GM23338 (cell line): ENCODE measurements at regions not wholly inside any gene's neighbourhood (a gene's known extent, or its start where the extent isn't known, plus 50 kb on each side); places are given as distances from the start of the nearest gene placed in this dataset.
A peak's percentile ranks its signal among the peaks of the same experiment; 100 is the strongest.

Source experiments
- ATAC-seq: fragments of 200-7000 bp; cut with Tn5 transposase; 3 replicates; pipeline ENCODE4 v1.9.1; 2020
- DNase-seq: peaks from one replicate; pipeline ENCODE4 v3.0.0-alpha.2; 2015; ENCODE audit warnings: low spot score
- H2AFZ ChIP-seq: fragments of 200-600 bp; sonication (generic); 2 replicates; pipeline ENCODE4 v1.8.0; 2016; ENCODE audit warnings: antibody characterized with exemption, mild to moderate bottlenecking, moderate library complexity
- H3F3A ChIP-seq: fragments of 200-600 bp; sonication (generic); replicated peaks from 2 replicates; pipeline ENCODE4 v1.8.0; 2017; ENCODE audit warnings: antibody characterized with exemption, mixed run types, low read depth
- H3K27ac ChIP-seq: fragments of 200-600 bp; sonication (generic); 2 replicates; pipeline ENCODE4 v1.6.1; 2016; ENCODE audit warnings: low read depth
- H3K27me3 ChIP-seq: fragments of 200-600 bp; sonication (generic); 2 replicates; pipeline ENCODE4 v1.8.0; 2016; ENCODE audit warnings: mild to moderate bottlenecking, mixed run types, moderate library complexity; ENCODE audit not compliant: insufficient read depth
- H3K36me3 ChIP-seq: fragments of 200-600 bp; sonication (generic); 2 replicates; pipeline ENCODE4 v1.8.0; 2016; ENCODE audit warnings: mild to moderate bottlenecking; ENCODE audit not compliant: insufficient read depth
- H3K4me1 ChIP-seq: fragments of 200-600 bp; sonication (generic); 2 replicates; pipeline ENCODE4 v1.8.0; 2016; ENCODE audit warnings: mild to moderate bottlenecking, moderate library complexity; ENCODE audit not compliant: insufficient read depth
- H3K4me2 ChIP-seq: fragments of 200-600 bp; sonication (generic); 2 replicates; pipeline ENCODE4 v1.7.1; 2017; ENCODE audit warnings: mixed run types
- H3K4me3 ChIP-seq: fragments of 200-600 bp; sonication (generic); 2 replicates; pipeline ENCODE4 v1.6.1; 2016; ENCODE audit warnings: mixed run types
- H3K79me2 ChIP-seq: fragments of 200-600 bp; sonication (generic); replicated peaks from 2 replicates; pipeline ENCODE4 v1.8.0; 2017; ENCODE audit warnings: mild to moderate bottlenecking; ENCODE audit not compliant: insufficient read depth
- H3K9me2 ChIP-seq: fragments of 200-600 bp; sonication (generic); 2 replicates; pipeline ENCODE4 v1.8.0; 2017; ENCODE audit not compliant: insufficient read depth
- H4K20me1 ChIP-seq: fragments of 200-600 bp; sonication (generic); replicated peaks from 2 replicates; pipeline ENCODE4 v1.8.0; 2017; ENCODE audit warnings: mild to moderate bottlenecking; ENCODE audit not compliant: insufficient read depth
- H3K27ac Mint-ChIP-seq: 2 replicates; pipeline ENCODE4 v1.8.0; 2020; ENCODE audit warnings: inconsistent platforms, mild to moderate bottlenecking, moderate library complexity, mixed read lengths
- H3K27me3 Mint-ChIP-seq: 3 replicates; pipeline ENCODE4 v1.8.0; 2022; ENCODE audit warnings: low read depth, mild to moderate bottlenecking, moderate library complexity, mixed read lengths, inconsistent platforms; ENCODE audit not compliant: insufficient read depth, poor library complexity
- H3K36me3 Mint-ChIP-seq: 3 replicates; pipeline ENCODE4 v1.8.0; 2021; ENCODE audit warnings: low read depth, mild to moderate bottlenecking, inconsistent platforms, moderate library complexity, mixed read lengths
- H3K4me1 Mint-ChIP-seq: 3 replicates; pipeline ENCODE4 v1.8.0; 2020; ENCODE audit warnings: mild to moderate bottlenecking, inconsistent platforms, mixed read lengths
- H3K4me3 Mint-ChIP-seq: 3 replicates; pipeline ENCODE4 v1.8.0; 2021; ENCODE audit warnings: moderate library complexity, mild to moderate bottlenecking, inconsistent platforms, mixed read lengths
- H3K9me3 Mint-ChIP-seq: 3 replicates; pipeline ENCODE4 v1.8.0; 2020; ENCODE audit warnings: moderate library complexity, mild to moderate bottlenecking, inconsistent platforms, mixed read lengths
- EZH2 ChIP-seq: fragments of 200-600 bp; sonication (generic); IDR thresholded peaks from one replicate; pipeline ENCODE4 v1.8.0; 2017; ENCODE audit warnings: antibody characterized with exemption, mild to moderate bottlenecking, low read depth; ENCODE audit not compliant: unreplicated experiment
- JUNB ChIP-seq: IDR thresholded peaks from one replicate; pipeline ENCODE4 v1.6.1; 2016; ENCODE audit warnings: antibody characterized with exemption; ENCODE audit not compliant: unreplicated experiment
- STAT1 ChIP-seq: IDR thresholded peaks from one replicate; pipeline ENCODE4 v1.6.1; 2016; ENCODE audit warnings: antibody characterized with exemption; ENCODE audit not compliant: unreplicated experiment
- ZNF331 ChIP-seq: fragments of 250-450 bp; sonication (Bioruptor Pico); IDR thresholded peaks from 2 replicates; pipeline ENCODE4 v1.5.0; 2020; ENCODE audit warnings: low read depth, mild to moderate bottlenecking, moderate library complexity
- TF ChIP-seq, protein P1 (sequence below): IDR thresholded peaks from 2 replicates; pipeline ENCODE4 v1.6.1; 2016; ENCODE audit warnings: antibody characterized with exemption
- TF ChIP-seq, protein P2 (sequence below): fragments of 250-450 bp; sonication (Bioruptor Pico); IDR thresholded peaks from 2 replicates; pipeline ENCODE4 v1.5.0; 2020; ENCODE audit warnings: mild to moderate bottlenecking, moderate library complexity
- TF ChIP-seq, protein P3 (sequence below): IDR thresholded peaks from one replicate; pipeline ENCODE4 v1.6.1; 2018; ENCODE audit warnings: antibody characterized with exemption; ENCODE audit not compliant: unreplicated experiment

DNA sequence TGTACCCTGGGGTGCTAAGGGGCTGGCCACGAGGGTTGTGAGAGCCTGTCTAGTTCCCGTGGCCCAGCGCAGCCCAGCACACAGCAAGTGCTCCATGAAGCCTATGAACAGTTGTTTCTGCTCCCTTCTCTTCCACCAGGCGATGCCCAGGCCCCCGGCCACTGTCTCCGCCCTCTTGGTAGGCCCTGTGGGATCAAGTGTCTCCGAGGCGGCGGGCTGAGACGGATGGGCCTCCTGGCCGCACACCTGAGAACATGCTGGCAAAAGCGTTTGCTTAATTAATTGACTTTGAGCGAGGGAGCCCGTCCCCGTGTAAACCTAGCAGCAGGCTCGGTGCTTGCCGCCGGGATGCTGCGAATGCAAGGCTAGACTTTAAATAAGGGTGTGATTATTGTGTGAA, 129.7 kb upstream of the GSE1 start:
- DNase-seq (no peak), ATAC-seq (peak; percentile 19; the same call in 2 of the 3 replicates)
- Mint-ChIP-seq H3K27me3 (peaks cover 9% of the 10 kb centered on the region), H3K4me3 (no peak overlapping the region), H3K9me3 (no peaks in the 10 kb centered on the region), H3K36me3 (no peaks in the 10 kb centered on the region), H3K4me1 (peaks cover 12% of the 10 kb centered on the region; the same call in 2 of the 3 replicates), H3K27ac (no peak overlapping the region)
- no peak for TF ChIP-seq JUNB
- Histone ChIP-seq H4K20me1 (no peaks in the 10 kb centered on the region; the same call in 1 of the 2 replicates), H3K4me2 (no peak overlapping the region), H3F3A (no peaks in the 10 kb centered on the region), H3K4me1 (no peaks in the 10 kb centered on the region), H3K27me3 (no peaks in the 10 kb centered on the region), H3K4me3 (no peak overlapping the region), H3K79me2 (no peaks in the 10 kb centered on the region), H3K36me3 (no peaks in the 10 kb centered on the region), H3K27ac (no peak overlapping the region), H3K9me2 (no peaks in the 10 kb centered on the region), H2AFZ (no peak overlapping the region)

DNA sequence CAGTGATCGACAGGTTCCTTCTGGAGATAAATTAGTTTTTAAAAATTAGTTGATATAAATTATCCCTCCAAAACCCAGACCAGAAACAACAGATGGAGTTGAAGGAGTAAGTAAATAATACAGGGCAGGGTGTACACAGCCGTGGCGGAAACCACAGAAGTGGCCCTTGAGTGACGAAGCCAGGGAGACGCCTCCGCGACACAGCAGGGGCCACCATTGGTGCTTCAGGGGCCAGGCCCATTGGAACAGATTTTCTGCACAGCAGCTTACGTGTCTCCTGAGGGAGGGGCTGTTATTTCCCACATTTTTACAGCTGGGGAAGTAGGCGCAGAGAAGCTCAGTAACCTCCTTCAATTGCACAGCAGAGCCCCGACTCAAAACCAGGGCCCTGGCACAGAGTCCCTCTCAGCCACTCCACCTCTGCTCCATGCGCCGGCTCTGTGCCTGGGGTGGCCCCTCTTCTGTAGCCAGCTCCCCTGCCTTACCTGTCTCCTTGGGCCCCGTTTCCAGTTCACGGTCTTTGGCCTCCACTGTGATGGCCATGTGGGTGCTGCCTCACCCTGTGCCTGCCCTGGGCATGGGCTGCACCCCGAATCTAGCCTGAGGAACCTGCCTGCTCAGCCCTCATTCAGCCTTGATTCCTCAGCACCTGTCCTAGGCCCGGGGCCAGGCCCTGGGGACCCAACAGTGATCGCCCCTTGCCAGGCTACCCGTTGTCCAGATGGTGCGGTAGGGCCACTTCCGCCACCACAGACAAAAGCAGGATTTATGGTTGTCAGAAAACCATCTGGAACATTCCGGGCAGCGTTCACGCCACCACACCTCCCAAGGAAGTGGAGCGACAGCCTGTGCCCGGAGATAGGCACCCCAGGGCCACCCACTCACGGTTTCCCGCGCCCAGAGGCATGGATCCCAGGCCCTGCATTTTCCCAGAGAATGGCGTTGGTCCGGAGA, 128.5 kb upstream of the GSE1 start:
- Mint-ChIP-seq H3K27me3 (peaks cover 9% of the 10 kb centered on the region), H3K4me3 (no peak overlapping the region), H3K36me3 (no peaks in the 10 kb centered on the region), H3K9me3 (no peaks in the 10 kb centered on the region), H3K4me1 (peaks cover 16% of the 10 kb centered on the region; the same call in 2 of the 3 replicates), H3K27ac (no peak overlapping the region)
- Histone ChIP-seq H3K27me3 (no peaks in the 10 kb centered on the region), H3K4me2 (no peak overlapping the region), H3K9me2 (no peaks in the 10 kb centered on the region), H4K20me1 (no peaks in the 10 kb centered on the region; the same call in 1 of the 2 replicates), H2AFZ (no peak overlapping the region), H3K4me1 (no peaks in the 10 kb centered on the region), H3K36me3 (no peaks in the 10 kb centered on the region), H3K27ac (no peak overlapping the region), H3K4me3 (no peak overlapping the region), H3F3A (no peaks in the 10 kb centered on the region), H3K79me2 (no peaks in the 10 kb centered on the region)
- ATAC-seq: no peak
- no peak for DNase-seq
- TF ChIP-seq, protein P1, sequence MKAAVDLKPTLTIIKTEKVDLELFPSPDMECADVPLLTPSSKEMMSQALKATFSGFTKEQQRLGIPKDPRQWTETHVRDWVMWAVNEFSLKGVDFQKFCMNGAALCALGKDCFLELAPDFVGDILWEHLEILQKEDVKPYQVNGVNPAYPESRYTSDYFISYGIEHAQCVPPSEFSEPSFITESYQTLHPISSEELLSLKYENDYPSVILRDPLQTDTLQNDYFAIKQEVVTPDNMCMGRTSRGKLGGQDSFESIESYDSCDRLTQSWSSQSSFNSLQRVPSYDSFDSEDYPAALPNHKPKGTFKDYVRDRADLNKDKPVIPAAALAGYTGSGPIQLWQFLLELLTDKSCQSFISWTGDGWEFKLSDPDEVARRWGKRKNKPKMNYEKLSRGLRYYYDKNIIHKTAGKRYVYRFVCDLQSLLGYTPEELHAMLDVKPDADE: no peak
- no peak for TF ChIP-seq STAT1
- TF ChIP-seq, protein P2, sequence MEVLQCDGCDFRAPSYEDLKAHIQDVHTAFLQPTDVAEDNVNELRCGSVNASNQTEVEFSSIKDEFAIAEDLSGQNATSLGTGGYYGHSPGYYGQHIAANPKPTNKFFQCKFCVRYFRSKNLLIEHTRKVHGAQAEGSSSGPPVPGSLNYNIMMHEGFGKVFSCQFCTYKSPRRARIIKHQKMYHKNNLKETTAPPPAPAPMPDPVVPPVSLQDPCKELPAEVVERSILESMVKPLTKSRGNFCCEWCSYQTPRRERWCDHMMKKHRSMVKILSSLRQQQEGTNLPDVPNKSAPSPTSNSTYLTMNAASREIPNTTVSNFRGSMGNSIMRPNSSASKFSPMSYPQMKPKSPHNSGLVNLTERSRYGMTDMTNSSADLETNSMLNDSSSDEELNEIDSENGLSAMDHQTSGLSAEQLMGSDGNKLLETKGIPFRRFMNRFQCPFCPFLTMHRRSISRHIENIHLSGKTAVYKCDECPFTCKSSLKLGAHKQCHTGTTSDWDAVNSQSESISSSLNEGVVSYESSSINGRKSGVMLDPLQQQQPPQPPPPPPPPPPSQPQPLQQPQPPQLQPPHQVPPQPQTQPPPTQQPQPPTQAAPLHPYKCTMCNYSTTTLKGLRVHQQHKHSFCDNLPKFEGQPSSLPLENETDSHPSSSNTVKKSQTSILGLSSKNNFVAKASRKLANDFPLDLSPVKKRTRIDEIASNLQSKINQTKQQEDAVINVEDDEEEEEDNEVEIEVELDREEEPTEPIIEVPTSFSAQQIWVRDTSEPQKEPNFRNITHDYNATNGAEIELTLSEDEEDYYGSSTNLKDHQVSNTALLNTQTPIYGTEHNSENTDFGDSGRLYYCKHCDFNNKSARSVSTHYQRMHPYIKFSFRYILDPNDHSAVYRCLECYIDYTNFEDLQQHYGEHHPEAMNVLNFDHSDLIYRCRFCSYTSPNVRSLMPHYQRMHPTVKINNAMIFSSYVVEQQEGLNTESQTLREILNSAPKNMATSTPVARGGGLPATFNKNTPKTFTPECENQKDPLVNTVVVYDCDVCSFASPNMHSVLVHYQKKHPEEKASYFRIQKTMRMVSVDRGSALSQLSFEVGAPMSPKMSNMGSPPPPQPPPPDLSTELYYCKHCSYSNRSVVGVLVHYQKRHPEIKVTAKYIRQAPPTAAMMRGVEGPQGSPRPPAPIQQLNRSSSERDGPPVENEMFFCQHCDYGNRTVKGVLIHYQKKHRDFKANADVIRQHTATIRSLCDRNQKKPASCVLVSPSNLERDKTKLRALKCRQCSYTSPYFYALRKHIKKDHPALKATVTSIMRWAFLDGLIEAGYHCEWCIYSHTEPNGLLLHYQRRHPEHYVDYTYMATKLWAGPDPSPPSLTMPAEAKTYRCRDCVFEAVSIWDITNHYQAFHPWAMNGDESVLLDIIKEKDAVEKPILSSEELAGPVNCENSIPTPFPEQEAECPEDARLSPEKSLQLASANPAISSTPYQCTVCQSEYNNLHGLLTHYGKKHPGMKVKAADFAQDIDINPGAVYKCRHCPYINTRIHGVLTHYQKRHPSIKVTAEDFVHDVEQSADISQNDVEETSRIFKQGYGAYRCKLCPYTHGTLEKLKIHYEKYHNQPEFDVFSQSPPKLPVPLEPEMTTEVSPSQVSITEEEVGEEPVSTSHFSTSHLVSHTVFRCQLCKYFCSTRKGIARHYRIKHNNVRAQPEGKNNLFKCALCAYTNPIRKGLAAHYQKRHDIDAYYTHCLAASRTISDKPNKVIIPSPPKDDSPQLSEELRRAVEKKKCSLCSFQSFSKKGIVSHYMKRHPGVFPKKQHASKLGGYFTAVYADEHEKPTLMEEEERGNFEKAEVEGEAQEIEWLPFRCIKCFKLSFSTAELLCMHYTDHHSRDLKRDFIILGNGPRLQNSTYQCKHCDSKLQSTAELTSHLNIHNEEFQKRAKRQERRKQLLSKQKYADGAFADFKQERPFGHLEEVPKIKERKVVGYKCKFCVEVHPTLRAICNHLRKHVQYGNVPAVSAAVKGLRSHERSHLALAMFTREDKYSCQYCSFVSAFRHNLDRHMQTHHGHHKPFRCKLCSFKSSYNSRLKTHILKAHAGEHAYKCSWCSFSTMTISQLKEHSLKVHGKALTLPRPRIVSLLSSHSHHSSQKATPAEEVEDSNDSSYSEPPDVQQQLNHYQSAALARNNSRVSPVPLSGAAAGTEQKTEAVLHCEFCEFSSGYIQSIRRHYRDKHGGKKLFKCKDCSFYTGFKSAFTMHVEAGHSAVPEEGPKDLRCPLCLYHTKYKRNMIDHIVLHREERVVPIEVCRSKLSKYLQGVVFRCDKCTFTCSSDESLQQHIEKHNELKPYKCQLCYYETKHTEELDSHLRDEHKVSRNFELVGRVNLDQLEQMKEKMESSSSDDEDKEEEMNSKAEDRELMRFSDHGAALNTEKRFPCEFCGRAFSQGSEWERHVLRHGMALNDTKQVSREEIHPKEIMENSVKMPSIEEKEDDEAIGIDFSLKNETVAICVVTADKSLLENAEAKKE: no peak
- TF ChIP-seq, protein P3, sequence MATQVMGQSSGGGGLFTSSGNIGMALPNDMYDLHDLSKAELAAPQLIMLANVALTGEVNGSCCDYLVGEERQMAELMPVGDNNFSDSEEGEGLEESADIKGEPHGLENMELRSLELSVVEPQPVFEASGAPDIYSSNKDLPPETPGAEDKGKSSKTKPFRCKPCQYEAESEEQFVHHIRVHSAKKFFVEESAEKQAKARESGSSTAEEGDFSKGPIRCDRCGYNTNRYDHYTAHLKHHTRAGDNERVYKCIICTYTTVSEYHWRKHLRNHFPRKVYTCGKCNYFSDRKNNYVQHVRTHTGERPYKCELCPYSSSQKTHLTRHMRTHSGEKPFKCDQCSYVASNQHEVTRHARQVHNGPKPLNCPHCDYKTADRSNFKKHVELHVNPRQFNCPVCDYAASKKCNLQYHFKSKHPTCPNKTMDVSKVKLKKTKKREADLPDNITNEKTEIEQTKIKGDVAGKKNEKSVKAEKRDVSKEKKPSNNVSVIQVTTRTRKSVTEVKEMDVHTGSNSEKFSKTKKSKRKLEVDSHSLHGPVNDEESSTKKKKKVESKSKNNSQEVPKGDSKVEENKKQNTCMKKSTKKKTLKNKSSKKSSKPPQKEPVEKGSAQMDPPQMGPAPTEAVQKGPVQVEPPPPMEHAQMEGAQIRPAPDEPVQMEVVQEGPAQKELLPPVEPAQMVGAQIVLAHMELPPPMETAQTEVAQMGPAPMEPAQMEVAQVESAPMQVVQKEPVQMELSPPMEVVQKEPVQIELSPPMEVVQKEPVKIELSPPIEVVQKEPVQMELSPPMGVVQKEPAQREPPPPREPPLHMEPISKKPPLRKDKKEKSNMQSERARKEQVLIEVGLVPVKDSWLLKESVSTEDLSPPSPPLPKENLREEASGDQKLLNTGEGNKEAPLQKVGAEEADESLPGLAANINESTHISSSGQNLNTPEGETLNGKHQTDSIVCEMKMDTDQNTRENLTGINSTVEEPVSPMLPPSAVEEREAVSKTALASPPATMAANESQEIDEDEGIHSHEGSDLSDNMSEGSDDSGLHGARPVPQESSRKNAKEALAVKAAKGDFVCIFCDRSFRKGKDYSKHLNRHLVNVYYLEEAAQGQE: no peak
- no peak for TF ChIP-seq JUNB
- TF ChIP-seq EZH2: no peak
- TF ChIP-seq ZNF331 (CRISPR knock-in tag): no peak
